Activated B cell treated with CpG ODN at 0.5 μM for 24 hours (primary cell): ENCODE measurements at regions not wholly inside any gene's neighbourhood (a gene's known extent, or its start where the extent isn't known, plus 50 kb on each side); places are given as distances from the start of the nearest gene placed in this dataset.

Source experiments
- ATAC-seq: fragments of 200-7000 bp; cut with Tn5 transposase; one replicate; pipeline ENCODE4 v1.10.0; 2021; ENCODE audit warnings: low read depth, mild to moderate bottlenecking, moderate library complexity
- CTCF ChIA-PET: fragments of 350-600 bp; sonication (Branson Sonifier 250); formaldehyde crosslinking; loops from one replicate; lab custom pipeline; 2021; ENCODE audit warnings: antibody characterized with exemption; lab: Charles Lee
- POLR2A ChIA-PET: fragments of 350-600 bp; sonication (Branson Sonifier 250); formaldehyde crosslinking; loops from one replicate; lab custom pipeline; 2021; ENCODE audit warnings: antibody characterized with exemption; lab: Charles Lee
- DNase-seq: peaks from one replicate; pipeline ENCODE4 v3.0.0; 2022
- H3K27ac Mint-ChIP-seq: one replicate; pipeline ENCODE4 v1.8.0; 2020; ENCODE audit warnings: mixed read lengths
- H3K27me3 Mint-ChIP-seq: one replicate; pipeline ENCODE4 v1.8.0; 2021; ENCODE audit warnings: mixed read lengths
- H3K36me3 Mint-ChIP-seq: one replicate; pipeline ENCODE4 v1.8.0; 2021; ENCODE audit warnings: low read depth, mixed read lengths
- H3K4me1 Mint-ChIP-seq: one replicate; pipeline ENCODE4 v1.8.0; 2021; ENCODE audit warnings: mixed read lengths
- H3K4me3 Mint-ChIP-seq: one replicate; pipeline ENCODE4 v1.8.0; 2020; ENCODE audit warnings: mild to moderate bottlenecking, mixed read lengths
- H3K9me3 Mint-ChIP-seq: one replicate; pipeline ENCODE4 v1.8.0; 2020; ENCODE audit warnings: mixed read lengths
- CTCF ChIP-seq: fragments of 200-600 bp; IDR thresholded peaks from one replicate; pipeline ENCODE4 v1.8.0; 2022; ENCODE audit warnings: antibody characterized with exemption, mild to moderate bottlenecking
- intact Hi-C: fragments of 100-400 bp; cut with micrococcal nuclease; formaldehyde crosslinking; loops from one replicate; pipeline ENCODE4 v1.15.1; 2024

- ChIA-PET POLR2A (no interaction called here), CTCF (no interaction called here)
- intact Hi-C loops: loop anchor here (2.0 to 5.0 kb wide), 2 partner anchors 671 to 795 kb away; no protein-coding TSS in a partner anchor
- Mint-ChIP-seq H3K27me3 (peaks cover 48% of the 10 kb centered on the region), H3K36me3 (no peaks in the 10 kb centered on the region), H3K4me3 (no peak overlapping the region), H3K4me1 (peaks cover 20% of the 10 kb centered on the region), H3K9me3 (no peaks in the 10 kb centered on the region), H3K27ac (no peak overlapping the region)
- no peak for ATAC-seq
- DNase-seq: no peak
- no peak for TF ChIP-seq CTCF
Observed at GRCh38 chr11:16611926-16612565, 126.4 kb upstream of the C11orf58 start.

- Mint-ChIP-seq H3K36me3 (no peaks in the 10 kb centered on the region), H3K27ac (no peak overlapping the region), H3K27me3 (peaks cover 50% of the 10 kb centered on the region), H3K4me1 (peaks cover 22% of the 10 kb centered on the region), H3K9me3 (peaks cover 1% of the 10 kb centered on the region), H3K4me3 (no peak overlapping the region)
- intact Hi-C loops: loop anchor here (5.0 kb wide), 1 partner anchor 794 kb away; no protein-coding TSS in a partner anchor
- ATAC-seq (no peak), DNase-seq (no peak)
- ChIA-PET CTCF (no interaction called here), POLR2A (no interaction called here)
- no peak for TF ChIP-seq CTCF
Observed at GRCh38 chr11:16611401-16611921, 127.0 kb upstream of the C11orf58 start.

GRCh38 chr11:16610738-16611388, 127.6 kb upstream of the C11orf58 start:
- ATAC-seq (no peak), DNase-seq (no peak)
- intact Hi-C loops: loop anchor here (5.0 kb wide), 1 partner anchor 794 kb away; no protein-coding TSS in a partner anchor
- ChIA-PET POLR2A (no interaction called here), CTCF (no interaction called here)
- no peak overlapping the region for H3K27ac Mint-ChIP-seq
- H3K36me3 Mint-ChIP-seq: no peaks in the 10 kb centered on the region
- H3K4me1 Mint-ChIP-seq: peaks cover 28% of the 10 kb centered on the region
- no peak for TF ChIP-seq CTCF
- H3K4me3 Mint-ChIP-seq: no peak overlapping the region
- peaks cover 5% of the 10 kb centered on the region for H3K9me3 Mint-ChIP-seq
- peaks cover 53% of the 10 kb centered on the region for H3K27me3 Mint-ChIP-seq

GRCh38 chr11:16610213-16610737, 128.2 kb upstream of the C11orf58 start:
- intact Hi-C loops: loop anchor here (5.0 kb wide), 1 partner anchor 793 kb away; no protein-coding TSS in a partner anchor
- Mint-ChIP-seq H3K27me3 (peaks cover 52% of the 10 kb centered on the region), H3K4me1 (peaks cover 34% of the 10 kb centered on the region)

More at GRCh38 chr11:16610213-16610737, 128.2 kb upstream of the C11orf58 start:
- Mint-ChIP-seq H3K9me3 (peaks cover 5% of the 10 kb centered on the region), H3K27ac (no peak overlapping the region), H3K4me3 (no peak overlapping the region), H3K36me3 (no peaks in the 10 kb centered on the region)
- DNase-seq (no peak), ATAC-seq (no peak)
- TF ChIP-seq CTCF: no peak
- CTCF ChIA-PET: no interaction called here
- POLR2A ChIA-PET: no interaction called here
